GM12874 (cell line): ENCODE measurements at regions not wholly inside any gene's neighbourhood (a gene's known extent, or its start where the extent isn't known, plus 50 kb on each side); places are given as distances from the start of the nearest gene placed in this dataset.

Source experiments
- TF ChIP-seq, protein P1 (sequence below): IDR thresholded peaks from 2 replicates; pipeline ENCODE4 v1.5.1; 2011; ENCODE audit warnings: low read depth, mild to moderate bottlenecking, control low read depth, low read length, moderate library complexity; ENCODE audit not compliant: insufficient read depth

DNA sequence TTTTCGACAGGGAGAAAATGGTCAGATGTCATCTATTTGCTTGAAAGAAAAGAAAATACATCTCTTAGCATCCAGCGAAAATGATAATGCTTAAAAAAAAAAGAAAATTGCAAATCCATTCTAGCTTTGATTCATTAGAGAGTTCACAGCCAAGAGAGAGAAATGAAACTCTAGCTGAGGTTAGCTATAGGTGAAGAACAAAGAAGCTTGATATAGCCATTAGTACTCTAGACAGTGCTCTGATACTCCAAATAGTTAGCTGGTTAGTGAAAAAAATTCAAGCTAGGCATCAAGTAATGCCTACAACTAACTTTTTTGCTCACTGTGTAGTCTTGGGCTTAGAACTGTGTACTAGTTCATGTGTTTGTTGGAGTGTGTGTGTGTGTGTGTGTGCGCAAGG, 721.6 kb upstream of the SOX9 start:
- TF ChIP-seq, protein P1, sequence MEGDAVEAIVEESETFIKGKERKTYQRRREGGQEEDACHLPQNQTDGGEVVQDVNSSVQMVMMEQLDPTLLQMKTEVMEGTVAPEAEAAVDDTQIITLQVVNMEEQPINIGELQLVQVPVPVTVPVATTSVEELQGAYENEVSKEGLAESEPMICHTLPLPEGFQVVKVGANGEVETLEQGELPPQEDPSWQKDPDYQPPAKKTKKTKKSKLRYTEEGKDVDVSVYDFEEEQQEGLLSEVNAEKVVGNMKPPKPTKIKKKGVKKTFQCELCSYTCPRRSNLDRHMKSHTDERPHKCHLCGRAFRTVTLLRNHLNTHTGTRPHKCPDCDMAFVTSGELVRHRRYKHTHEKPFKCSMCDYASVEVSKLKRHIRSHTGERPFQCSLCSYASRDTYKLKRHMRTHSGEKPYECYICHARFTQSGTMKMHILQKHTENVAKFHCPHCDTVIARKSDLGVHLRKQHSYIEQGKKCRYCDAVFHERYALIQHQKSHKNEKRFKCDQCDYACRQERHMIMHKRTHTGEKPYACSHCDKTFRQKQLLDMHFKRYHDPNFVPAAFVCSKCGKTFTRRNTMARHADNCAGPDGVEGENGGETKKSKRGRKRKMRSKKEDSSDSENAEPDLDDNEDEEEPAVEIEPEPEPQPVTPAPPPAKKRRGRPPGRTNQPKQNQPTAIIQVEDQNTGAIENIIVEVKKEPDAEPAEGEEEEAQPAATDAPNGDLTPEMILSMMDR = no peak

GRCh38 chr17:71399649-71400048, 721.2 kb upstream of the SOX9 start:
- TF ChIP-seq, protein P1 = no peak

- TF ChIP-seq, protein P1 = no peak
These were observed 718.8 kb upstream of the SOX9 start for GRCh38 chr17:71402007-71402406.

DNA sequence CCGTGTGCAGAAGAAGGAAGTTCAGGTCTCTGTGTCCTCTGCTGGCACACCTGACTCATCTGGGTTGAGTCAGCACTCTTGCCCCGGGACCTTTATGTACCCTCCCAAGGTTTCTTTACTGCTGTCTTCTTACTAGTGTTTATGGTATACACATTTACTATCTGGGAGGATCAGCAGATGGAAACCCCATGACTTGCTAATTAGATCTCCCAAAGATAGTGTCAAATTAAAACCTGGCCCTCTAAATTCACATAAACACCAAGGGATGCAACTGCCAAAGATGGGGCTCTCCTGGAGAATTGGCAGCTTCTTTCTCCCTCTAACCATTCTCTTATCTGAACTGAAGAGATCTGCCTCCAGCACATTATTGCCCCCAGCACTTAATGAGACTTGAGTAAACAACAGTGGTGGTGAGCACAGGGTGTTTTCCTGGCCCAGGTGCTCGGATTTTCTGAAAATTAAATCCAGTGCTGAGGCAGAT, 718.1 kb upstream of the SOX9 start:
- TF ChIP-seq, protein P1 = no peak

DNA sequence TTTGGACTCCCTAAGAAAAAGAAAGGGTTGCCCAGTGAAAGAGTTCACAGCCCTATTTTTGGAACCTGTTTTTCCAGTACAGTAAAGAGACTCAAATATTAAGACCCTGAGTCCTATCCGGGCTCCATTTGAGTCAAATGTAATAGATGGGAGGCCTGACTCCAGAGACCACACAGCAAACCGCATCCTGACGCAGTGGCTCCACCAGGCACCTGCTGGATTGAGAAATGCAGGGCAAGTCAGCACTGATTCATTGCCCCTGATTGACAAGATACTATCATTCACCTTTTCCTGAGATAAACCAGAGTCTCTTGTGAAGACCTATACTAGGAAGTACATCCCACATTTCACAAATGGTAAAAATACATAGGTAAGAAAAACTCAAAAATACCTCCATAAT, 715.7 kb upstream of the SOX9 start:
- TF ChIP-seq, protein P1 = no peak

DNA sequence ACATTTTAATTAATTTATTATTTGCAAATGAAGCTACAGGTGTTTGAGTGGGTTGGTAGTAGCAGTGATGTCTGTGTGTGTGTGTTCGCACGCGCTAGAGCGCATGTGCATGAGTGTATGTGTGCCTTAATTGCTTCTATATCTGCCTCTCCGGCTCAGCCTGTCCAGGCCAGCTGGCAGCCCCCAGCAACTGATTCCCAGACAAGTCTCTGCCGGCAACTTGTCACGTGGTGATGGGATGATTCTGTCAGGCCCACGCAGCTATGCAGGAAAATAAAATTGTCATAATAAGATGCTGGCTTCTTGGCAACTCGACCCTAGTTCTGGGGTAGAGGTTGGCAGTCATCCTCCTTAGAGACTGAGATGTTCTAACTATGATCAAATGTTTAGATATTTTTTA, 712.8 kb upstream of the SOX9 start:
- TF ChIP-seq, protein P1 = no peak

- TF ChIP-seq, protein P1 = no peak
These were observed 711.7 kb upstream of the SOX9 start for GRCh38 chr17:71409137-71409536.
